ENCODE measurements at regions not wholly inside any gene's neighbourhood (a gene's known extent, or its start where the extent isn't known, plus 50 kb on each side); places are given as distances from the start of the nearest gene placed in this dataset.

GRCh38 chr4:157702831-157703230, 470.0 kb downstream of the GASK1B start:
- no peak overlapping the region for H3K4me3 ChIP-seq (ENCODE audit: control extremely low read depth in 1 of 5, extremely low read depth in 1 of 5, insufficient read depth in 1 of 5, low read depth in 2 of 5, low read length in 4 of 5)
- peaks cover 2% of the 10 kb centered on the region for H3K9me3 Mint-ChIP-seq (ENCODE audit: insufficient read depth)
- ATAC-seq (ENCODE audit: low read depth) (no peak), DNase-seq (no peak)
- ChIA-PET POLR2A (no interaction called here), CTCF (no interaction called here)
- intact Hi-C loops (cut with micrococcal nuclease), result no loop called here
- H4K20me1 ChIP-seq (ENCODE audit: control insufficient read depth, insufficient read depth, low read length, poor library complexity, severe bottlenecking), result no peaks in the 10 kb centered on the region
- H3K27ac ChIP-seq (ENCODE audit: low read length in 2 of 2), result no peak overlapping the region
- no CpG with 5 or more reads among the region's 3 CpGs for WGBS (ENCODE audit: insufficient coverage)
- H3K9me3 ChIP-seq (ENCODE audit: control extremely low read depth in 1 of 3, control insufficient read depth in 2 of 3, insufficient read depth in 1 of 3, low read length in 2 of 3), result peaks cover 0 to 3% (median 3%) of the 10 kb centered on the region in 3 donors
- no peaks in the 10 kb centered on the region for H3K27me3 Mint-ChIP-seq
- H3K4me3 Mint-ChIP-seq, result no peak overlapping the region
- H3K79me2 ChIP-seq (ENCODE audit: control insufficient read depth, insufficient read depth, low read length), result no peaks in the 10 kb centered on the region
- no peaks in the 10 kb centered on the region for H3K27me3 ChIP-seq (replicated peaks in 1 of 4; ENCODE audit: control extremely low read depth in 1 of 4, control insufficient read depth in 3 of 4, insufficient read depth in 4 of 4, low read length in 3 of 4)
- no peak overlapping the region for H2AFZ ChIP-seq (ENCODE audit: insufficient read depth, low read depth, low read length, poor library complexity, severe bottlenecking)
- H3K9ac ChIP-seq (ENCODE audit: low read length), result no peak overlapping the region
- H3K4me1 Mint-ChIP-seq, result no peaks in the 10 kb centered on the region
- H3K27ac Mint-ChIP-seq, result no peak overlapping the region
- H3K4me2 ChIP-seq (replicated peaks; ENCODE audit: low read depth, low read length, poor library complexity, severe bottlenecking), result no peak overlapping the region
- TF ChIP-seq EZH2 (IDR thresholded peaks at IDR 0.05; ENCODE audit: borderline replicate concordance, insufficient read depth, low read depth, low read length, poor library complexity, severe bottlenecking), result no peak
- no peak for TF ChIP-seq CTCF (IDR thresholded peaks at IDR 0.05)
- no peaks in the 10 kb centered on the region for H3K4me1 ChIP-seq (ENCODE audit: control insufficient read depth in 2 of 2, insufficient read depth in 2 of 2, low read length in 2 of 2)
- H3K36me3 ChIP-seq (replicated peaks in 1 of 2; ENCODE audit: control extremely low read depth in 1 of 2, control insufficient read depth in 1 of 2, extremely low read depth in 1 of 2, insufficient read depth in 2 of 2, low read length in 1 of 2), result no peaks in the 10 kb centered on the region

- H3K27me3 Mint-ChIP-seq, result no peaks in the 10 kb centered on the region
- no peak overlapping the region for H3K27ac Mint-ChIP-seq
- no peaks in the 10 kb centered on the region for H3K4me1 Mint-ChIP-seq
- Histone ChIP-seq H3K79me2 (ENCODE audit: control insufficient read depth, insufficient read depth, low read length) (no peaks in the 10 kb centered on the region), H4K20me1 (ENCODE audit: control insufficient read depth, insufficient read depth, low read length, poor library complexity, severe bottlenecking) (no peaks in the 10 kb centered on the region), H3K4me1 (ENCODE audit: control insufficient read depth in 2 of 2, insufficient read depth in 2 of 2, low read length in 2 of 2) (no peaks in the 10 kb centered on the region), H3K27ac (ENCODE audit: low read length in 2 of 2) (no peak overlapping the region), H3K4me3 (ENCODE audit: control extremely low read depth in 1 of 5, extremely low read depth in 1 of 5, insufficient read depth in 1 of 5, low read depth in 2 of 5, low read length in 4 of 5) (no peak overlapping the region), H3K36me3 (replicated peaks in 1 of 2; ENCODE audit: control extremely low read depth in 1 of 2, control insufficient read depth in 1 of 2, extremely low read depth in 1 of 2, insufficient read depth in 2 of 2, low read length in 1 of 2) (no peaks in the 10 kb centered on the region), H3K4me2 (replicated peaks; ENCODE audit: low read depth, low read length, poor library complexity, severe bottlenecking) (no peak overlapping the region), H2AFZ (ENCODE audit: insufficient read depth, low read depth, low read length, poor library complexity, severe bottlenecking) (no peak overlapping the region), H3K9ac (ENCODE audit: low read length) (no peak overlapping the region), H3K27me3 (replicated peaks in 1 of 4; ENCODE audit: control extremely low read depth in 1 of 4, control insufficient read depth in 3 of 4, insufficient read depth in 4 of 4, low read length in 3 of 4) (no peaks in the 10 kb centered on the region), H3K9me3 (ENCODE audit: control extremely low read depth in 1 of 3, control insufficient read depth in 2 of 3, insufficient read depth in 1 of 3, low read length in 2 of 3) (peaks cover 0 to 3% (median 3%) of the 10 kb centered on the region in 3 donors)
- H3K9me3 Mint-ChIP-seq (ENCODE audit: insufficient read depth), result peaks cover 2% of the 10 kb centered on the region
- H3K4me3 Mint-ChIP-seq, result no peak overlapping the region
- CTCF ChIA-PET, result no interaction called here
- intact Hi-C loops (cut with micrococcal nuclease), result no loop called here
- POLR2A ChIA-PET, result no interaction called here
- no peak for TF ChIP-seq EZH2 (IDR thresholded peaks at IDR 0.05; ENCODE audit: borderline replicate concordance, insufficient read depth, low read depth, low read length, poor library complexity, severe bottlenecking)
- no peak for TF ChIP-seq CTCF (IDR thresholded peaks at IDR 0.05)
- no CpG with 5 or more reads among the region's 3 CpGs for WGBS (ENCODE audit: insufficient coverage)
- no peak for DNase-seq
- ATAC-seq (ENCODE audit: low read depth), result no peak
These were observed 471.2 kb downstream of the GASK1B start for GRCh38 chr4:157701695-157701994.

Data from B cell (primary cell).